Esophagus muscularis mucosa (tissue), 3 donors: ENCODE measurements at regions not wholly inside any gene's neighbourhood (a gene's known extent, or its start where the extent isn't known, plus 50 kb on each side); places are given as distances from the start of the nearest gene placed in this dataset.

Experiments
- CTCF ChIP-seq, 3 experiments: fragments of 200-600 bp in 2 of 3; fragments of 450-650 bp in 1 of 3; sonication (generic) in 2 of 3; IDR thresholded peaks; one replicate each; pipeline ENCODE4 v1.5.1; 2017 to 2019; ENCODE audit warnings: antibody characterized with exemption in 3 of 3, mild to moderate bottlenecking in 2 of 3, moderate library complexity in 1 of 3
- POLR2A ChIP-seq: fragments of 450-650 bp; IDR thresholded peaks from one replicate; pipeline ENCODE4 v1.6.1; 2017; ENCODE audit warnings: antibody characterized with exemption, moderate library complexity, mild to moderate bottlenecking, low read depth
- POLR2AphosphoS5 ChIP-seq, 2 donors: sonication (generic); formaldehyde crosslinking; IDR thresholded peaks; one replicate each; pipeline ENCODE4 v1.6.1; 2017; ENCODE audit warnings: antibody characterized with exemption in 2 of 2

- TF ChIP-seq CTCF (IDR thresholded peaks at IDR 0.05), result no peak
- TF ChIP-seq POLR2A, result no peak
- TF ChIP-seq POLR2AphosphoS5 (IDR thresholded peaks at IDR 0.05), result no peak
Measured at GRCh38 chr1:4868521-4868920, 214.1 kb downstream of the AJAP1 start.
